K562 (cell line): ENCODE measurements at regions not wholly inside any gene's neighbourhood (a gene's known extent, or its start where the extent isn't known, plus 50 kb on each side); places are given as distances from the start of the nearest gene placed in this dataset.

Experiments used
- ATAC-seq: fragments of 200-7000 bp; cut with Tn5 transposase; 3 replicates; pipeline ENCODE4 v1.9.1; 2020; ENCODE audit warnings: moderate library complexity
- BruUV-seq: library from RNA; stranded (reverse); fragments of 400-500 nt; replicated peaks from 2 replicates; lab custom pipeline; 2021; lab: Mats Ljungman, UMichigan
- CTCF ChIA-PET: fragments of 300-600 bp; formaldehyde crosslinking; extraction: SDS; loops from one replicate; lab custom pipeline; 2021; ENCODE audit warnings: low intra/inter-chr PET ratio; lab: Yijun Ruan, JAX
- POLR2A ChIA-PET: fragments of 300-600, 350-650 bp; sonication (Branson Sonifier 250); formaldehyde crosslinking; extraction: SDS; loops from one replicate; lab custom pipeline; 2021; ENCODE audit warnings: antibody characterized with exemption, inconsistent platforms; lab: Yijun Ruan, JAX
- DNase-seq, 4 experiments: peaks; one replicate each; pipeline versions ENCODE4 v3.0.0 to v3.0.0-alpha.2; 2011 to 2018; ENCODE audit warnings: low spot score in 3 of 4, mixed read lengths in 3 of 4; ENCODE audit errors: extremely low read depth in 1 of 4
- FAIRE-seq: peaks from 2 replicates; lab custom pipeline; 2011; peaks lifted over from hg19 to GRCh38; lab: Jason Lieb, UNC
- H2AFZ ChIP-seq: 2 replicates; pipeline ENCODE4 v1.6.0; 2011; ENCODE audit warnings: low read depth, low read length, control low read depth, inconsistent platforms
- H3K27ac ChIP-seq: fragments of 200-600 bp; 3 replicates; pipeline ENCODE4 v1.8.0; 2011; ENCODE audit warnings: low read depth, mild to moderate bottlenecking, control low read depth, inconsistent platforms, low read length, moderate library complexity, mixed read lengths; ENCODE audit errors: extremely low read depth
- H3K27me3 ChIP-seq, 2 experiments: fragments of 300-600 bp in 1 of 2; 2 replicates in 1 of 2; 3 replicates in 1 of 2; pipeline versions ENCODE4 v1.6.0 to v1.8.0; 2011; ENCODE audit warnings: inconsistent platforms in 2 of 2, low read length in 2 of 2, mild to moderate bottlenecking in 1 of 2, mixed read lengths in 1 of 2, moderate library complexity in 1 of 2; ENCODE audit not compliant: control insufficient read depth in 2 of 2, insufficient read depth in 2 of 2
- H3K36me3 ChIP-seq: fragments of 300-600 bp; 3 replicates; pipeline ENCODE4 v1.8.0; 2011; ENCODE audit warnings: mild to moderate bottlenecking, low read length, inconsistent platforms; ENCODE audit not compliant: control insufficient read depth, insufficient read depth
- H3K4me1 ChIP-seq, 2 experiments: fragments of 200-600 bp in 1 of 2; replicated peaks in 1 of 2; 2 replicates in 1 of 2; 3 replicates in 1 of 2; pipeline versions ENCODE4 v1.5.1 to v1.8.0; 2011; ENCODE audit warnings: inconsistent platforms in 2 of 2, low read length in 2 of 2, mild to moderate bottlenecking in 1 of 2, mixed read lengths in 1 of 2, moderate library complexity in 1 of 2; ENCODE audit not compliant: control insufficient read depth in 2 of 2, insufficient read depth in 2 of 2
- H3K4me2 ChIP-seq: 2 replicates; pipeline ENCODE4 v1.6.1; 2011; ENCODE audit warnings: low read length, control low read depth, inconsistent platforms, mixed read lengths; ENCODE audit not compliant: insufficient read depth
- H3K4me3 ChIP-seq: fragments of 200-600 bp; sonication (generic), shearing (Covaris generic); 2 replicates; pipeline ENCODE4 v1.5.1; 2016; ENCODE audit warnings: control low read depth, inconsistent platforms
- H3K79me2 ChIP-seq: fragments of 200-600 bp; 3 replicates; pipeline ENCODE4 v1.8.0; 2011; ENCODE audit warnings: low read length, inconsistent platforms; ENCODE audit not compliant: control insufficient read depth, insufficient read depth
- H3K9ac ChIP-seq, 2 experiments: 2 replicates each; pipeline versions ENCODE4 v1.6.0 to v1.6.1; 2011; ENCODE audit warnings: low read depth in 2 of 2, low read length in 2 of 2, control low read depth in 1 of 2, inconsistent platforms in 1 of 2, mild to moderate bottlenecking in 1 of 2, mixed read lengths in 1 of 2; ENCODE audit not compliant: insufficient read depth in 1 of 2
- H3K9me1 ChIP-seq: one replicate; pipeline ENCODE4 v1.6.0; 2011; ENCODE audit warnings: inconsistent platforms, mild to moderate bottlenecking, low read length, moderate library complexity; ENCODE audit not compliant: control insufficient read depth, insufficient read depth
- H3K9me3 ChIP-seq: replicated peaks from 2 replicates; pipeline ENCODE4 v1.5.1; 2011; ENCODE audit warnings: low read depth, low read length, inconsistent platforms; ENCODE audit not compliant: control insufficient read depth, insufficient read depth
- H4K20me1 ChIP-seq: replicated peaks from 2 replicates; pipeline ENCODE4 v1.6.1; 2011; ENCODE audit warnings: low read length, inconsistent platforms, mixed read lengths; ENCODE audit not compliant: control insufficient read depth, insufficient read depth
- C11orf30 ChIP-seq: fragments of 450-650 bp; IDR thresholded peaks from 2 replicates; pipeline ENCODE4 v1.6.1; 2016; ENCODE audit warnings: low read depth, mild to moderate bottlenecking
- HDGF ChIP-seq: fragments of 450-650 bp; IDR thresholded peaks from 2 replicates; pipeline ENCODE4 v1.6.1; 2016
- HNRNPH1 ChIP-seq: fragments of 200-400 bp; formaldehyde crosslinking; optimal IDR thresholded peaks from 2 replicates; pipeline ENCODE3; 2017; ENCODE audit warnings: low read depth, mild to moderate bottlenecking, low read length, moderate library complexity
- MAFF ChIP-seq: IDR thresholded peaks from 2 replicates; pipeline ENCODE4 v1.6.1; 2012; ENCODE audit warnings: low read length, improper control_type of control experiment
- MAFK ChIP-seq: IDR thresholded peaks from 2 replicates; pipeline ENCODE4 v1.6.1; 2011; ENCODE audit warnings: low read length, improper control_type of control experiment
- MAZ ChIP-seq, 2 experiments: fragments of 450-650 bp in 1 of 2; sonication (generic) in 1 of 2; formaldehyde crosslinking; IDR thresholded peaks in 1 of 2; conservative IDR thresholded peaks in 1 of 2; 2 replicates each; pipeline versions ENCODE4 v1.4.0 to v1.5.0; 2020; ENCODE audit warnings: mild to moderate bottlenecking in 1 of 2, missing genetic modification reagents in 1 of 2
- NFYB ChIP-seq: IDR thresholded peaks from 2 replicates; pipeline ENCODE4 v1.6.1; 2011; ENCODE audit warnings: mild to moderate bottlenecking, moderate library complexity; ENCODE audit not compliant: insufficient read length; ENCODE audit errors: extremely low read depth
- TGIF2 ChIP-seq: sonication (generic); formaldehyde crosslinking; IDR thresholded peaks from 2 replicates; pipeline ENCODE4 v1.8.1; 2022; ENCODE audit warnings: mild to moderate bottlenecking, missing genetic modification reagents, moderate library complexity
- ZFP36 ChIP-seq: fragments of 150-350 bp; IDR thresholded peaks from 2 replicates; pipeline ENCODE4 v1.6.1; 2018; ENCODE audit warnings: low read length, low read depth; ENCODE audit not compliant: partially characterized antibody
- ZNF316 ChIP-seq: fragments of 450-650 bp; IDR thresholded peaks from 2 replicates; pipeline ENCODE4 v1.6.1; 2016
- WGBS: fragments of 100-300 bp; shearing (Covaris generic); methylation state at CpG from one replicate; pipeline ENCODE4 v1.1.6; 2016; ENCODE audit warnings: low coverage, mixed read lengths; ENCODE audit not compliant: insufficient coverage; ENCODE audit errors: missing lambda C conversion rate; 5-methylcytosine and 5-hydroxymethylcytosine counted together
- in situ Hi-C: fragments of 300-500 bp; cut with MboI; formaldehyde crosslinking; loops from 4 replicates; pipeline ENCODE4 v1.15.0; 2018; ENCODE audit warnings: inconsistent platforms, mixed read lengths
- intact Hi-C: fragments of 100-400 bp; cut with micrococcal nuclease; formaldehyde crosslinking; loops from 2 replicates; pipeline ENCODE4 v1.14.2; 2022

DNA sequence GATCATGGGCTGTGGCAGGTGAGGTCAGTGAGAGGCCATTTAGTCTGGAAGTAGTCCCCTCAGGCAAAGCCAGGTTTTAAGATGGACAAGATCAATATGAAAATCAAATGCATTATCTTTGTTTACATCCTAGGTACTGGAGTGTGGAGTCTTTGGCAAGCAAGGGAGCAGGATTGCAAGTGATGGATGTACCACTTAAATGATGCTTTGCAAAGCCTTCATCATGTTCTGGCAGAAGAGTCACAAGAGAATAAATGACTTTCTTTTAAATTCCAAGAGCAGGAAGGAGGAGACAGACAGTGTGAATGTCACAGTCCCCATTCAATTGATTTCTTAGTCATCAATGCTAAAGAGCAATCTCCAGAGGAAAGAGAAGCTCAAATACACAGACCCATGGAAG, 908.3 kb downstream of the FAM181B start (continued):
- TF ChIP-seq TGIF2 (CRISPR knock-in tag) (no peak), MAZ (CRISPR knock-in tag; conservative IDR thresholded peaks at IDR 0.05 in 1 of 2, IDR thresholded peaks at IDR 0.05 in 1 of 2) (no peak), HNRNPH1 (no peak), NFYB (no peak)
- TF ChIP-seq, all 486 proteins: peak for 0

DNA sequence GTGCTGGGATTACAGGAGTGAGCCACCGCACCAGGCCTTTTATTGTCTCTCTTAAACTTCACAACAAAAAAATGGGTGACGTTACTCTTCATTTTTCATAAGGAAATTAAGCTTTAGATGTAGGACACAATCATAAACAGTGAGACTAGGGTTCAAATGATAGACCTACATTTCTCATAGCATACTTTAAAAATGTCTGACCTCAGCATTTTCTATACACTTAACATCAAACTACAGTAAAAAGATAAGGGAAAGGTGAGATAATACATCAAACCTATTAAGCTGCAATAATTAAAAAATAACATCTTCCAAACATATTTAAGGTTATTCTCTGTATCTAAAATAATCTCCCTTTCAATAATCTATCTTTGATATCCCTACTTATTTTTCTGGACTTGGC, 914.2 kb downstream of the FAM181B start:
- POLR2A ChIA-PET: no interaction called here
- BruUV-seq: no TSS peak
- in situ Hi-C loops (no loop called here), intact Hi-C loops (no loop called here)
- TF ChIP-seq MAFK (peak; percentile 62), ZFP36 (no peak), C11orf30 (peak; percentile 16; the same call in 1 of the 2 replicates), ZNF316 (peak; percentile 39; the same call in 1 of the 2 replicates), MAFF (peak; percentile 53; the same call in 1 of the 2 replicates), HDGF (no peak)
- no peaks in the 10 kb centered on the region for H3K9me1 ChIP-seq
- CTCF ChIA-PET: no interaction called here
- H3K4me1 ChIP-seq: no peaks in the 10 kb centered on the region
- no peaks in the 10 kb centered on the region for H3K9me3 ChIP-seq
- H3K79me2 ChIP-seq: no peaks in the 10 kb centered on the region
- ATAC-seq (no peak), FAIRE-seq (no peak), DNase-seq (no peak)
- no peak overlapping the region for H3K4me2 ChIP-seq
- no peaks in the 10 kb centered on the region for H3K27me3 ChIP-seq
- H3K4me3 ChIP-seq: no peak overlapping the region
- H3K9ac ChIP-seq: no peak overlapping the region
- WGBS: 0% methylated on average over 2 of the region's 2 CpGs
- no peak overlapping the region for H2AFZ ChIP-seq
- H3K27ac ChIP-seq: no peak overlapping the region
- H4K20me1 ChIP-seq: no peaks in the 10 kb centered on the region
- H3K36me3 ChIP-seq: no peaks in the 10 kb centered on the region
